HepG2 (cell line): ENCODE measurements at regions not wholly inside any gene's neighbourhood (a gene's known extent, or its start where the extent isn't known, plus 50 kb on each side); places are given as distances from the start of the nearest gene placed in this dataset.

ENCODE experiments used
- ATAC-seq: fragments of 200-7000 bp; cut with Tn5 transposase; 3 replicates; pipeline ENCODE4 v1.9.1; 2020; ENCODE audit warnings: mild to moderate bottlenecking, moderate library complexity
- BruUV-seq: library from RNA; stranded (reverse); fragments of 400-500 nt; replicated peaks from 2 replicates; lab custom pipeline; 2021; lab: Mats Ljungman, UMichigan
- CTCF ChIA-PET: fragments of 300-600 bp; formaldehyde crosslinking; extraction: SDS; loops from one replicate; lab custom pipeline; 2021; ENCODE audit warnings: low total read pairs, inconsistent platforms, low intra/inter-chr PET ratio; lab: Yijun Ruan, JAX
- POLR2A ChIA-PET: fragments of 350-600 bp; sonication (Branson Sonifier 250); formaldehyde crosslinking; loops from one replicate; lab custom pipeline; 2020; ENCODE audit warnings: antibody characterized with exemption, inconsistent platforms; lab: Yijun Ruan, JAX
- DNase-seq: peaks from one replicate; pipeline ENCODE4 v3.0.0-alpha.2; 2015; ENCODE audit warnings: low spot score
- FAIRE-seq: peaks from 3 replicates; lab custom pipeline; 2011; peaks lifted over from hg19 to GRCh38; lab: Jason Lieb, UNC
- H2AFZ ChIP-seq: one replicate; pipeline ENCODE4 v1.6.1; 2011; ENCODE audit warnings: low read length, inconsistent platforms
- H3K27ac ChIP-seq: fragments of 300-600 bp; 3 replicates; pipeline ENCODE4 v1.8.0; 2011; ENCODE audit warnings: mixed run types, mild to moderate bottlenecking, mixed read lengths, low read length, inconsistent platforms; ENCODE audit not compliant: insufficient read depth; ENCODE audit errors: extremely low read length
- H3K27me3 ChIP-seq, 2 experiments: fragments of 200-600 bp in 1 of 2; 2 replicates in 1 of 2; 3 replicates in 1 of 2; pipeline versions ENCODE4 v1.6.0 to v1.8.0; 2011; ENCODE audit warnings: low read length in 2 of 2, mild to moderate bottlenecking in 2 of 2, moderate library complexity in 2 of 2, inconsistent platforms in 1 of 2; ENCODE audit not compliant: insufficient read depth in 2 of 2, control insufficient read depth in 1 of 2
- H3K36me3 ChIP-seq, 2 experiments: fragments of 200-600 bp in 1 of 2; replicated peaks in 1 of 2; 2 replicates in 1 of 2; 3 replicates in 1 of 2; pipeline versions ENCODE4 v1.5.1 to v1.8.0; 2011; ENCODE audit warnings: low read length in 2 of 2, inconsistent platforms in 1 of 2; ENCODE audit not compliant: insufficient read depth in 2 of 2, control insufficient read depth in 1 of 2
- H3K4me1 ChIP-seq: 2 replicates; pipeline ENCODE4 v1.5.1; 2012; ENCODE audit warnings: low read length, inconsistent platforms; ENCODE audit not compliant: insufficient read depth
- H3K4me2 ChIP-seq: 2 replicates; pipeline ENCODE4 v1.6.0; 2011; ENCODE audit warnings: low read depth, low read length, inconsistent platforms
- H3K4me3 ChIP-seq, 3 experiments: fragments of 200-600 bp in 1 of 3; sonication (generic), shearing (Covaris generic) in 1 of 3; replicated peaks in 1 of 3; 2 replicates each; pipeline ENCODE4 v1.5.1; 2011 to 2016; ENCODE audit warnings: low read length in 3 of 3, inconsistent platforms in 2 of 3, low read depth in 2 of 3, mild to moderate bottlenecking in 2 of 3, control low read depth in 1 of 3, mixed read lengths in 1 of 3; ENCODE audit not compliant: insufficient read depth in 1 of 3
- H3K79me2 ChIP-seq: one replicate; pipeline ENCODE4 v1.6.1; 2011; ENCODE audit warnings: low read length, inconsistent platforms; ENCODE audit not compliant: insufficient read depth
- H3K9ac ChIP-seq: 2 replicates; pipeline ENCODE4 v1.6.0; 2011; ENCODE audit warnings: mild to moderate bottlenecking, low read depth, low read length, inconsistent platforms; ENCODE audit not compliant: insufficient read depth
- H3K9me3 ChIP-seq: 2 replicates; pipeline ENCODE4 v1.5.1; 2012; ENCODE audit warnings: mild to moderate bottlenecking, low read length
- H4K20me1 ChIP-seq: 2 replicates; pipeline ENCODE4 v1.6.0; 2011; ENCODE audit warnings: inconsistent platforms, mild to moderate bottlenecking, low read length, moderate library complexity; ENCODE audit not compliant: insufficient read depth
- EHMT2 ChIP-seq: fragments of 200-600 bp; sonication (generic); IDR thresholded peaks from 2 replicates; pipeline ENCODE4 v1.7.0; 2017; ENCODE audit warnings: antibody characterized with exemption, low read depth, low read length, borderline replicate concordance
- MLX ChIP-seq: IDR thresholded peaks from 2 replicates; pipeline ENCODE4 v1.6.1; 2016
- RFX3 ChIP-seq: IDR thresholded peaks from 2 replicates; pipeline ENCODE4 v1.6.1; 2016; ENCODE audit warnings: missing biosample characterization, missing genetic modification reagents
- SKI ChIP-seq: fragments of 450-650 bp; IDR thresholded peaks from one replicate; pipeline ENCODE4 v1.6.1; 2018; ENCODE audit warnings: mild to moderate bottlenecking; ENCODE audit not compliant: partially characterized antibody
- SRSF4 ChIP-seq: fragments of 200-400 bp; formaldehyde crosslinking; IDR thresholded peaks from one replicate; pipeline ENCODE4 v1.6.1; 2018; ENCODE audit warnings: mild to moderate bottlenecking, low read depth, low read length, moderate library complexity; ENCODE audit not compliant: poor library complexity, severe bottlenecking
- TSC22D2 ChIP-seq: sonication (generic); formaldehyde crosslinking; IDR thresholded peaks from 2 replicates; pipeline ENCODE4 v1.5.1; 2020; ENCODE audit warnings: missing genetic modification reagents, mild to moderate bottlenecking, borderline replicate concordance
- ZBTB37 ChIP-seq: sonication (generic); formaldehyde crosslinking; IDR thresholded peaks from 2 replicates; pipeline ENCODE4 v1.4.0; 2020; ENCODE audit warnings: mild to moderate bottlenecking, missing genetic modification reagents
- ZC3H13 ChIP-seq: sonication (generic); formaldehyde crosslinking; IDR thresholded peaks from 2 replicates; pipeline ENCODE4 v1.8.1; 2023; ENCODE audit warnings: mild to moderate bottlenecking, missing genetic modification reagents, moderate library complexity
- ZFP37 ChIP-seq: sonication (generic); formaldehyde crosslinking; IDR thresholded peaks from 2 replicates; pipeline ENCODE4 v1.4.0; 2020; ENCODE audit warnings: missing genetic modification reagents, borderline replicate concordance
- ZNF547 ChIP-seq: sonication (generic); formaldehyde crosslinking; IDR thresholded peaks from 2 replicates; pipeline ENCODE4 v1.5.1; 2020; ENCODE audit warnings: mild to moderate bottlenecking, missing genetic modification reagents
- WGBS: methylation state at CpG from one replicate; pipeline ENCODE4 v1.1.6; 2017; ENCODE audit warnings: low lambda C conversion rate; 5-methylcytosine and 5-hydroxymethylcytosine counted together
- in situ Hi-C: cut with HindIII; loops from 2 replicates; pipeline ENCODE4 v1.10.0; 2017; ENCODE audit warnings: low pct_unique_long_range_greater_than_20kb; ENCODE audit not compliant: extremely low pct_ligation_motif_present
- intact Hi-C: fragments of 100-400 bp; cut with micrococcal nuclease; formaldehyde crosslinking; loops from one replicate; pipeline ENCODE4 v1.10.0; 2022; ENCODE audit not compliant: unreplicated experiment

- in situ Hi-C loops (no loop called here), intact Hi-C loops (no loop called here)
- Histone ChIP-seq H4K20me1 (no peaks in the 10 kb centered on the region), H3K4me1 (no peaks in the 10 kb centered on the region), H3K79me2 (no peaks in the 10 kb centered on the region), H3K27ac (no peak overlapping the region), H3K9me3 (no peaks in the 10 kb centered on the region), H3K4me3 (no peak overlapping the region), H3K9ac (no peak overlapping the region), H3K36me3 (no peaks in the 10 kb centered on the region), H2AFZ (no peak overlapping the region), H3K27me3 (no peaks in the 10 kb centered on the region), H3K4me2 (no peak overlapping the region)
- 14% methylated on average over 5 of the region's 6 CpGs for WGBS
- ATAC-seq (no peak), DNase-seq (no peak), FAIRE-seq (no peak)
- no peak for TF ChIP-seq RFX3
- no peak for TF ChIP-seq TSC22D2 (CRISPR knock-in tag)
- no peak for TF ChIP-seq SRSF4
- no peak for TF ChIP-seq EHMT2
- no peak for TF ChIP-seq ZNF547
- TF ChIP-seq ZBTB37 (CRISPR knock-in tag), result no peak
- TF ChIP-seq ZFP37 (CRISPR knock-in tag), result no peak
- no peak for TF ChIP-seq SKI
- TF ChIP-seq ZC3H13 (CRISPR knock-in tag), result no peak
- TF ChIP-seq MLX (CRISPR knock-in tag), result no peak
- POLR2A ChIA-PET, result no interaction called here
- CTCF ChIA-PET, result no interaction called here
- BruUV-seq, result no TSS peak
Measured at GRCh38 chr4:147059064-147059731, 113.5 kb upstream of the TTC29 start.
